Body of pancreas (tissue), 4 donors: ENCODE measurements at regions not wholly inside any gene's neighbourhood (a gene's known extent, or its start where the extent isn't known, plus 50 kb on each side); places are given as distances from the start of the nearest gene placed in this dataset.
"Not testable (repeated sequence)": the region's sequence is repeated elsewhere in the genome, so short reads cannot be mapped to it uniquely, and the experiment has no call there.

Source experiments
- ATAC-seq: fragments of 150-250 bp; one replicate; pipeline ENCODE4 v1.9.1; 2016
- DNase-seq, 4 donors: peaks; one replicate each; pipeline ENCODE4 v3.0.0-alpha.2; 2019
- H3K27ac ChIP-seq, 4 donors: fragments of 200-600 bp; sonication (generic); 1 replicate in 3 of 4; 2 replicates in 1 of 4; pipeline versions ENCODE4 v1.5.1 to v1.6.1; 2016 to 2019; ENCODE audit warnings: mild to moderate bottlenecking in 1 of 4, mixed read lengths in 1 of 4, moderate library complexity in 1 of 4
- H3K27me3 ChIP-seq, 2 donors: fragments of 200-600 bp; sonication (generic); one replicate each; pipeline ENCODE4 v1.6.0; 2016; ENCODE audit warnings: mild to moderate bottlenecking in 1 of 2
- H3K36me3 ChIP-seq, 2 donors: fragments of 200-600 bp; sonication (generic); replicated peaks in 1 of 2; 2 replicates each; pipeline ENCODE4 v1.5.1; 2016; ENCODE audit warnings: low read depth in 2 of 2; ENCODE audit not compliant: insufficient read depth in 1 of 2
- H3K4me1 ChIP-seq: fragments of 200-600 bp; sonication (generic); one replicate; pipeline ENCODE4 v1.6.0; 2016
- H3K4me3 ChIP-seq, 2 donors: fragments of 200-600 bp; sonication (generic); 1 replicate in 1 of 2; 2 replicates in 1 of 2; pipeline ENCODE4 v1.5.1; 2016 to 2019
- H3K9me3 ChIP-seq, 3 donors: fragments of 200-600 bp; sonication (generic); 1 replicate in 2 of 3; 2 replicates in 1 of 3; pipeline ENCODE4 v1.5.1; 2016
- CTCF ChIP-seq, 7 experiments: fragments of 450-650 bp in 4 of 7; fragments of 200-600 bp in 3 of 7; sonication (generic) in 3 of 7; IDR thresholded peaks; one replicate each; pipeline ENCODE4 v1.5.1; 2016 to 2019; ENCODE audit warnings: antibody characterized with exemption in 7 of 7
- POLR2A ChIP-seq, 3 donors: fragments of 450-650 bp; IDR thresholded peaks; one replicate each; pipeline ENCODE4 v1.6.1; 2016; ENCODE audit warnings: antibody characterized with exemption in 3 of 3, mild to moderate bottlenecking in 2 of 3
- WGBS, 2 donors: methylation state at CpG; one replicate each; pipeline ENCODE4 v1.1.5; 2017; 5-methylcytosine and 5-hydroxymethylcytosine counted together
- intact Hi-C: fragments of 100-400 bp; cut with DNase I; formaldehyde crosslinking; loops from one replicate; pipeline ENCODE4 v1.15.1; 2023

- Histone ChIP-seq H3K4me1 (no peaks in the 10 kb centered on the region), H3K9me3 (no peaks in the 10 kb centered on the region), H3K27me3 (no peaks in the 10 kb centered on the region), H3K36me3 (no peaks in the 10 kb centered on the region), H3K4me3 (no peak overlapping the region), H3K27ac (no peak overlapping the region)
- TF ChIP-seq CTCF (IDR thresholded peaks at IDR 0.05) (no peak), POLR2A (IDR thresholded peaks at IDR 0.05) (no peak)
- intact Hi-C loops: no loop called here
- no peak for DNase-seq
- 62 to 68% methylated on average over 2 of the region's 2 CpGs for WGBS, 2 donors
- no peak for ATAC-seq
Measured at GRCh38 chr7:137122145-137122544, 221.4 kb downstream of the PTN start.

GRCh38 chr7:137120690-137121089 is 222.8 kb downstream of the PTN start:
- Histone ChIP-seq H3K27me3 (no peaks in the 10 kb centered on the region), H3K4me1 (no peaks in the 10 kb centered on the region), H3K9me3 (no peaks in the 10 kb centered on the region), H3K4me3 (no peak overlapping the region), H3K27ac (no peak overlapping the region), H3K36me3 (no peaks in the 10 kb centered on the region)
- 41 to 43% methylated on average over 2 of the region's 2 CpGs for WGBS, 2 donors
- DNase-seq (no peak), ATAC-seq (no peak)
- intact Hi-C loops: no loop called here
- TF ChIP-seq CTCF (IDR thresholded peaks at IDR 0.05) (no peak), POLR2A (IDR thresholded peaks at IDR 0.05) (no peak)

GRCh38 chr7:137110535-137110934 is 233.0 kb downstream of the PTN start:
- Histone ChIP-seq H3K4me3 (no peak overlapping the region), H3K27ac (no peak overlapping the region), H3K4me1 (no peaks in the 10 kb centered on the region), H3K36me3 (no peaks in the 10 kb centered on the region), H3K9me3 (no peaks in the 10 kb centered on the region), H3K27me3 (no peaks in the 10 kb centered on the region)
- intact Hi-C loops: no loop called here
- no peak for DNase-seq
- no peak for ATAC-seq
- TF ChIP-seq CTCF (IDR thresholded peaks at IDR 0.05) (no peak), POLR2A (IDR thresholded peaks at IDR 0.05) (no peak)

- no peak overlapping the region for H3K27ac ChIP-seq
- intact Hi-C loops: no loop called here
- H3K36me3 ChIP-seq: no peaks in the 10 kb centered on the region
- DNase-seq: no peak
- no peaks in the 10 kb centered on the region for H3K9me3 ChIP-seq
- ATAC-seq: no peak
- H3K27me3 ChIP-seq: no peaks in the 10 kb centered on the region
- TF ChIP-seq POLR2A (IDR thresholded peaks at IDR 0.05) (no peak), CTCF (IDR thresholded peaks at IDR 0.05) (no peak)
- 49 to 73% methylated on average over 3 of the region's 3 CpGs for WGBS, 2 donors
- H3K4me3 ChIP-seq: no peak overlapping the region
- H3K4me1 ChIP-seq: no peaks in the 10 kb centered on the region
Measured at GRCh38 chr7:137110091-137110509, 233.4 kb downstream of the PTN start.

- H3K4me1 ChIP-seq, H3K4me3 ChIP-seq, H3K9me3 ChIP-seq, DNase-seq, ATAC-seq, intact Hi-C loops, H3K27me3 ChIP-seq, H3K36me3 ChIP-seq, H3K27ac ChIP-seq: not testable (repeated sequence)
- 60 to 80% methylated on average over 2 of the region's 2 CpGs for WGBS, 2 donors
Measured at GRCh38 chr7:137107802-137108201, 235.7 kb downstream of the PTN start.

GRCh38 chr7:137103526-137103925 is 235.1 kb downstream of the CHRM2 start:
- DNase-seq, H3K9me3 ChIP-seq, H3K27ac ChIP-seq, H3K36me3 ChIP-seq, H3K4me3 ChIP-seq, H3K27me3 ChIP-seq, ATAC-seq, intact Hi-C loops, H3K4me1 ChIP-seq: not testable (repeated sequence)
- WGBS, 2 donors: 62 to 63% methylated on average over 8 of the region's 8 CpGs
